ENCODE measurements at regions not wholly inside any gene's neighbourhood (a gene's known extent, or its start where the extent isn't known, plus 50 kb on each side); places are given as distances from the start of the nearest gene placed in this dataset.
"Not testable (repeated sequence)": the region's sequence is repeated elsewhere in the genome, so short reads cannot be mapped to it uniquely, and the experiment has no call there.

GRCh38 chr17:20791626-20792025 is 212.1 kb downstream of the CDRT15L2 start:
- Histone ChIP-seq H3K4me1 (no peaks in the 10 kb centered on the region), H3K9me3 (no peaks in the 10 kb centered on the region), H3K27me3 (no peaks in the 10 kb centered on the region), H3K36me3 (no peaks in the 10 kb centered on the region), H3K4me3 (ENCODE audit: low read depth, low read length) (no peak overlapping the region)
- no peak for TF ChIP-seq CTCF (IDR thresholded peaks at IDR 0.05; ENCODE audit: low read depth, low read length)
- no peak for DNase-seq

- H3K9me3 ChIP-seq; H3K4me3 ChIP-seq (ENCODE audit: low read depth, low read length); DNase-seq; H3K36me3 ChIP-seq; H3K4me1 ChIP-seq; H3K27me3 ChIP-seq: not testable (repeated sequence)
Observed at GRCh38 chr17:20794532-20794931, 215.0 kb downstream of the CDRT15L2 start.

- Histone ChIP-seq H3K36me3 (no peaks in the 10 kb centered on the region), H3K9me3 (no peaks in the 10 kb centered on the region), H3K4me3 (ENCODE audit: low read depth, low read length) (no peak overlapping the region), H3K4me1 (no peaks in the 10 kb centered on the region), H3K27me3 (no peaks in the 10 kb centered on the region)
- TF ChIP-seq CTCF (IDR thresholded peaks at IDR 0.05; ENCODE audit: low read depth, low read length), result no peak
- no peak for DNase-seq
Observed at GRCh38 chr17:20797292-20797691, 217.8 kb downstream of the CDRT15L2 start.

GRCh38 chr17:20800146-20800545 is 220.6 kb downstream of the CDRT15L2 start:
- no peak for TF ChIP-seq CTCF (IDR thresholded peaks at IDR 0.05; ENCODE audit: low read depth, low read length)
- no peak for DNase-seq
- H3K4me3 ChIP-seq (ENCODE audit: low read depth, low read length), result no peak overlapping the region

GRCh38 chr17:20805751-20806150 is 226.2 kb downstream of the CDRT15L2 start:
- H3K9me3 ChIP-seq, result no peaks in the 10 kb centered on the region
- TF ChIP-seq CTCF (IDR thresholded peaks at IDR 0.05; ENCODE audit: low read depth, low read length), result no peak
- no peaks in the 10 kb centered on the region for H3K4me1 ChIP-seq
- no peak for DNase-seq
- H3K36me3 ChIP-seq, result no peaks in the 10 kb centered on the region
- no peak overlapping the region for H3K4me3 ChIP-seq (ENCODE audit: low read depth, low read length)
- no peaks in the 10 kb centered on the region for H3K27me3 ChIP-seq

More at GRCh38 chr17:20800146-20800545, 220.6 kb downstream of the CDRT15L2 start:
- no peaks in the 10 kb centered on the region for H3K9me3 ChIP-seq
- H3K27me3 ChIP-seq, result no peaks in the 10 kb centered on the region
- no peaks in the 10 kb centered on the region for H3K4me1 ChIP-seq
- H3K36me3 ChIP-seq, result no peaks in the 10 kb centered on the region

GRCh38 chr17:20807566-20807965 is 228.0 kb downstream of the CDRT15L2 start:
- not testable (repeated sequence) for H3K9me3 ChIP-seq; H3K27me3 ChIP-seq; H3K4me3 ChIP-seq (ENCODE audit: low read depth, low read length); H3K4me1 ChIP-seq; DNase-seq; H3K36me3 ChIP-seq

GRCh38 chr17:20815410-20815809 is 227.4 kb downstream of the USP22 start:
- H3K4me1 ChIP-seq; H3K9me3 ChIP-seq; DNase-seq; H3K27me3 ChIP-seq; H3K4me3 ChIP-seq (ENCODE audit: low read depth, low read length); H3K36me3 ChIP-seq: not testable (repeated sequence)

GRCh38 chr17:20823905-20824304 is 218.9 kb downstream of the USP22 start:
- H3K36me3 ChIP-seq, result no peaks in the 10 kb centered on the region
- no peak for TF ChIP-seq CTCF (IDR thresholded peaks at IDR 0.05; ENCODE audit: low read depth, low read length)
- no peaks in the 10 kb centered on the region for H3K27me3 ChIP-seq
- DNase-seq, result no peak
- no peak overlapping the region for H3K4me3 ChIP-seq (ENCODE audit: low read depth, low read length)
- H3K4me1 ChIP-seq, result no peaks in the 10 kb centered on the region
- H3K9me3 ChIP-seq, result no peaks in the 10 kb centered on the region

Measured in BE2C (cell line).